GM13976 (cell line): ENCODE measurements at regions not wholly inside any gene's neighbourhood (a gene's known extent, or its start where the extent isn't known, plus 50 kb on each side); places are given as distances from the start of the nearest gene placed in this dataset.

Experiments
- DNase-seq: peaks from one replicate; pipeline ENCODE4 v3.0.0; 2012; ENCODE audit warnings: low spot score
- CTCF ChIP-seq: IDR thresholded peaks from 2 replicates; pipeline ENCODE4 v1.5.1; 2012; ENCODE audit warnings: borderline replicate concordance, mild to moderate bottlenecking; ENCODE audit not compliant: insufficient read depth; ENCODE audit errors: extremely low read depth, missing control alignments, control extremely low read depth
- in situ Hi-C: fragments of 300-500 bp; cut with MboI; formaldehyde crosslinking; loops from one replicate; pipeline ENCODE4 v1.12.0; 2022; ENCODE audit warnings: low sequenced_read_pairs, mixed read lengths, inconsistent platforms; ENCODE audit not compliant: unreplicated experiment

- in situ Hi-C loops = no loop called here
- TF ChIP-seq CTCF = no peak
- DNase-seq = no peak
Observed at GRCh38 chr16:82248012-82248656, 78.1 kb upstream of the MPHOSPH6 start.

- no peak for DNase-seq
- in situ Hi-C loops = no loop called here
- no peak for TF ChIP-seq CTCF
Observed at GRCh38 chr16:82242201-82242600, 72.2 kb upstream of the MPHOSPH6 start.

- DNase-seq = no peak
- in situ Hi-C loops = no loop called here
- no peak for TF ChIP-seq CTCF
Observed at GRCh38 chr16:82241469-82242052, 71.5 kb upstream of the MPHOSPH6 start.

- no peak for DNase-seq
- TF ChIP-seq CTCF = no peak
- in situ Hi-C loops = no loop called here
Observed at GRCh38 chr16:82240111-82240510, 70.1 kb upstream of the MPHOSPH6 start.

GRCh38 chr16:82236875-82237274 lies 66.9 kb upstream of the MPHOSPH6 start:
- DNase-seq = no peak
- in situ Hi-C loops = no loop called here

GRCh38 chr16:82236415-82236814 lies 66.4 kb upstream of the MPHOSPH6 start:
- in situ Hi-C loops = no loop called here
- no peak for TF ChIP-seq CTCF
- no peak for DNase-seq

More at GRCh38 chr16:82236875-82237274, 66.9 kb upstream of the MPHOSPH6 start:
- TF ChIP-seq CTCF = no peak

GRCh38 chr16:82232806-82233205 lies 62.8 kb upstream of the MPHOSPH6 start:
- TF ChIP-seq CTCF = no peak
- in situ Hi-C loops = no loop called here
- no peak for DNase-seq
